Inferior parietal cortex (tissue), 1 donor: ENCODE measurements at regions not wholly inside any gene's neighbourhood (a gene's known extent, or its start where the extent isn't known, plus 50 kb on each side); places are given as distances from the start of the nearest gene placed in this dataset.

Source experiments
- DNase-seq: peaks from one replicate; pipeline ENCODE4 v3.0.0-alpha.2; 2016; ENCODE audit errors: extremely low spot score

DNA sequence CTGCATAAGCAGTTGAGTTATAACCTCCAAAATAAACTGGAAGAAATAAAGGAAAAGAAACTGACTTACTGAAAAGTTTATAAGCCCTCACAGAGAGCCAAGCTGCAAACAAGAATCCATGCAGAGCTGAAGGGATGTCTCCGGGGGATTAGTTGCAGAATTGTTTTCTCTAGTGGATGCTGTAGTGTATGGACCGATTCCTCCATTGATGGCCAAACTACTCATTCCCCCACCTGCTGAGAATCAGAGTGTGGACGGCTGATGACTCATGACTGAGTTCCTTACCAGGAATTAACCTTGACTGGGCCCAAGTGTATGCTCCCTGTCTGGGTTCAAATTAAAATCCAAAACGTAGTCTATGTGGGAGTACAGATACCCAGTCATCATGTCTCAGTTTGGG, 93.9 kb upstream of the CDH8 start:
- DNase-seq: no peak

DNA sequence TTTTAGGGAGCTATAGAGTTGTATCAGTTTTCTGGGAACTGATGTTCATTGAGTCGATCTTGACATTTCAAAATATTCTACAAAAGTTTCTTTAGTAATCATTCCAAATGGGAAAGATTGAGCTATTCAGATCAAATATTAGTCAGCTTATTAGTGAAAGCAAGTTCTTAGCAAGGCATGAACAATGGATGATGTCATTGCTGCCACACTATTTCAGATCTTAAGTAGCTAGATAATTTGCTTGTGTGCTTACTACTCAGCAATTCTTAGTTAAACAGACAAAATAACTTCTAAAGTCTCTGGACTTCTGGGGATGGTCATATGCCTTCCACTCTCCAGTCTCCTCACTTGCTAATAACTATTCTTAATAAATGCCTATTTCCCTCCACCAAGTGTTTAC, 69.0 kb upstream of the CDH8 start:
- DNase-seq: no peak

- DNase-seq: no peak
These were observed 66.3 kb upstream of the CDH8 start for GRCh38 chr16:62102588-62102987.

- DNase-seq: no peak
These were observed 64.4 kb upstream of the CDH8 start for GRCh38 chr16:62100651-62101050.

DNA sequence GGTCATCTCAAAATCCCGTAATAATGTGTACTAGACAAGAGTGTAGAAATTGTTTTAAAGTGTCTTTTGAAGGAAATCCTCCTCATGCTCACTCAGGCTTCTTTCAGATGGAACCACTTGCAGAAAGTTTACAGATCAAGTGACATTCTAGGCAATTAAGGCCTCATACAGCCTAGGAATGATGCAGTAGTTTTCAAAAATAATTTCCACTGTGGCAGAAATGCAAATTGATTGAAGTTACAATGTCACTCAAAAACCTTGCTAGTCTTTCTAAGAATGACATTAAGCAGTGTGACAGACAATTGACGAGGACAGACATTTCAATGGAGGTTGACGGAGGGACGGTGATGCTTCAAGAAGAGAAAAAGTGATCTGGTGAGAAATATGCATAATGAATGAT, 53.5 kb upstream of the CDH8 start:
- DNase-seq: no peak

DNA sequence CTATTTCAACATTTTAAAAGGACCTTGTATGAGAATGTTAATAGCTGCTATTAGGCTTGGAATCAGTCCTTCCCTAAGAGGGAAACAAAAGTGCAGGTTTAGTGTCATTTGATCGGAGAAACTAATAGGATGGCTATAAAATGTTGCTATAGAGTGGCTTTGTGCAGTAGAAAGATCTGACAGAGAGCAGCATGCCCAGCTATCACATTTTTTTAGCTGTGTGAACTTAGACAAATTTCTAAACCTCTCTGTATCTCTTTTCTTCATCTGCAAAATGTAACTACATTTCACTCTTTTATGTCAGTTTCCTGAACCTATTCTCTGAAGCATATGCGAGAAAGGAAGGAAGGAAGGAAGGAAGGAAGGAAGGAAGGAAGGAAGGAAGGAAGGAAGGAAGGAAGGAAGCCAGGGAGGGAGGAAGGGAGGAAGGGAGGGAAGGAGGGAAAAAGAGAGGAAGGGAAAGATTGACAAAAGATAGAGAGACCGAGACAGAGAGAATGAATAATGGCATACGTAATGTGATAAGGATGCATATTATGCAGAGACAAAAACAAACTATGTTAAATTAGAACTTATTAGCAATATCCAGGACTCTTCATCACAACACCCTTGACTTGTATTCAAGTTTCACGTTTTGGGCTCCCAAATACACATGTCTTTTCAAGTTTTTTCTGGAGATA, 52.6 kb upstream of the CDH8 start:
- no peak for DNase-seq
